ENCODE measurements at regions not wholly inside any gene's neighbourhood (a gene's known extent, or its start where the extent isn't known, plus 50 kb on each side); places are given as distances from the start of the nearest gene placed in this dataset.

DNA sequence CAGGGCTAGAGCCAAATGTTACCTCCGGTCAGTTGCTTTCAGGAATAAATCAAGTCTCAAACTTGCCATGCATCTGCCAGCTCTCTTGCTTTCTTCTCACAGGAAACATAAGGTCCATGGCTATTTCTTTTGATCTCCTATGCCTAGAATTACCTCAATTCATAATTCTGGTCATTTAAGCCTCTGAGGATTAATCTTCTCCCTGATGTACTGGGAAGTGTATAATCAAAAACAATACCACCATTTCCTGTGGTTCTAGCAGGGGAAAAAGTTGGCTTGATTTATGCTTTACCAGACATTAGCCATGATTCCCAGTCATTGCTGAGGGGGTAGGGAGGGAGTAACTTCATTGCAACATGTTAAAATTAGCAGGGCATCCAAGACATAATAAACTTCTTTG lies 268.7 kb upstream of the EMCN start:
- ATAC-seq (ENCODE audit: low read depth) (no peak), DNase-seq (ENCODE audit: low spot score) (no peak)
- H3K4me3 ChIP-seq (ENCODE audit: severe bottlenecking): no peak overlapping the region
- no peak overlapping the region for H3K27ac ChIP-seq (ENCODE audit: poor library complexity, severe bottlenecking)
- TF ChIP-seq CTCF (IDR thresholded peaks at IDR 0.05; ENCODE audit: poor library complexity, severe bottlenecking): no peak
- H3K9me3 ChIP-seq (ENCODE audit: severe bottlenecking): no peaks in the 10 kb centered on the region
- no peaks in the 10 kb centered on the region for H3K4me1 ChIP-seq (ENCODE audit: insufficient read depth, poor library complexity, severe bottlenecking)
- H3K36me3 ChIP-seq (ENCODE audit: low read depth): no peaks in the 10 kb centered on the region
- H3K27me3 ChIP-seq (ENCODE audit: insufficient read depth, poor library complexity, severe bottlenecking): no peaks in the 10 kb centered on the region

DNA sequence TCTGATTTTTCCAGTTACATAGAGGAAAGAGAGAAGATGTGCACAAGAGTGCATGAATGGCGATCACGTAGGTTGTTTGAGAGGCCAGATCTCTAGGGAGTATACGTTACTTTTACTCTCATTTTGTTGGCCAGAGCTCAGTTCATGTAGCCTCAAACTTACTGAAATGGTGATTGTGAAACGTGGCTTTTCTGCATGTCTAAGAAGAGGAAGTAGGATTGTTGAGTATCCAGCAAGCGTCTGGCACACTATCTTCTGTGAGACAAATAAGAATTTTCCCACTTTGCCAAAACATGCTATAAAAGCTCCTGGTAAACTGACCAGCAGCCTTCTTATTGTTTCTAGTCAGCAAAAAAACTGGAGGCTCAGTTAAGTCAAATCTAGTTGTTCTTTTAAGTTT lies 264.5 kb upstream of the EMCN start:
- Histone ChIP-seq H3K27ac (ENCODE audit: poor library complexity, severe bottlenecking) (no peak overlapping the region), H3K4me1 (ENCODE audit: insufficient read depth, poor library complexity, severe bottlenecking) (no peaks in the 10 kb centered on the region), H3K36me3 (ENCODE audit: low read depth) (no peaks in the 10 kb centered on the region), H3K4me3 (ENCODE audit: severe bottlenecking) (no peak overlapping the region), H3K9me3 (ENCODE audit: severe bottlenecking) (no peaks in the 10 kb centered on the region), H3K27me3 (ENCODE audit: insufficient read depth, poor library complexity, severe bottlenecking) (no peaks in the 10 kb centered on the region)
- TF ChIP-seq CTCF (IDR thresholded peaks at IDR 0.05; ENCODE audit: poor library complexity, severe bottlenecking): no peak
- DNase-seq (ENCODE audit: low spot score) (no peak), ATAC-seq (ENCODE audit: low read depth) (no peak)

DNA sequence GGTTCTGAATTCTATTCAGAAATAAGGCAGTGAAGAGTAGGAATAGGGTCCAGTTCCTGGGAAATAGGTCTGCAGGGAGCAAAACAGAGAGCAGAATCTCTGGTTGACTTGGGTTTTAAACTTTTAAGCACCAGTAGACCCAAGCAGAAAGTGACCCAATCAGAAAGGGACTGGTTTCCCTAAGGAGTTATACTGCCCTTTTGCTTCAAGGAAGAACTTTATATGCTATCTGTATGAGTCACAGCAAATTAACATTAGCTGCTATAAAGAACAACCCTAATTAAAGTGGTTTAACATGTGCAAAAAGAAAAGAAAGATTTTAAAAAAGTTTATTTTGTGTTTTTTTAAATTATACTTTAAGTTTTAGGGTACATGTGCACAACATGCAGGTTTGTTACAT lies 263.6 kb upstream of the EMCN start:
- H3K4me1 ChIP-seq (ENCODE audit: insufficient read depth, poor library complexity, severe bottlenecking): no peaks in the 10 kb centered on the region
- H3K27me3 ChIP-seq (ENCODE audit: insufficient read depth, poor library complexity, severe bottlenecking): no peaks in the 10 kb centered on the region
- H3K4me3 ChIP-seq (ENCODE audit: severe bottlenecking): no peak overlapping the region
- no peak for TF ChIP-seq CTCF (IDR thresholded peaks at IDR 0.05; ENCODE audit: poor library complexity, severe bottlenecking)
- ATAC-seq (ENCODE audit: low read depth): no peak
- no peak overlapping the region for H3K27ac ChIP-seq (ENCODE audit: poor library complexity, severe bottlenecking)
- H3K36me3 ChIP-seq (ENCODE audit: low read depth): no peaks in the 10 kb centered on the region
- no peaks in the 10 kb centered on the region for H3K9me3 ChIP-seq (ENCODE audit: severe bottlenecking)
- DNase-seq (ENCODE audit: low spot score): no peak

GRCh38 chr4:100780126-100780525 lies 262.3 kb upstream of the EMCN start:
- ATAC-seq (ENCODE audit: low read depth) (no peak), DNase-seq (ENCODE audit: low spot score) (no peak)
- no peak overlapping the region for H3K27ac ChIP-seq (ENCODE audit: poor library complexity, severe bottlenecking)
- no peaks in the 10 kb centered on the region for H3K27me3 ChIP-seq (ENCODE audit: insufficient read depth, poor library complexity, severe bottlenecking)
- H3K36me3 ChIP-seq (ENCODE audit: low read depth): no peaks in the 10 kb centered on the region
- H3K4me3 ChIP-seq (ENCODE audit: severe bottlenecking): no peak overlapping the region
- no peaks in the 10 kb centered on the region for H3K9me3 ChIP-seq (ENCODE audit: severe bottlenecking)
- H3K4me1 ChIP-seq (ENCODE audit: insufficient read depth, poor library complexity, severe bottlenecking): no peaks in the 10 kb centered on the region
- TF ChIP-seq CTCF (IDR thresholded peaks at IDR 0.05; ENCODE audit: poor library complexity, severe bottlenecking): no peak

DNA sequence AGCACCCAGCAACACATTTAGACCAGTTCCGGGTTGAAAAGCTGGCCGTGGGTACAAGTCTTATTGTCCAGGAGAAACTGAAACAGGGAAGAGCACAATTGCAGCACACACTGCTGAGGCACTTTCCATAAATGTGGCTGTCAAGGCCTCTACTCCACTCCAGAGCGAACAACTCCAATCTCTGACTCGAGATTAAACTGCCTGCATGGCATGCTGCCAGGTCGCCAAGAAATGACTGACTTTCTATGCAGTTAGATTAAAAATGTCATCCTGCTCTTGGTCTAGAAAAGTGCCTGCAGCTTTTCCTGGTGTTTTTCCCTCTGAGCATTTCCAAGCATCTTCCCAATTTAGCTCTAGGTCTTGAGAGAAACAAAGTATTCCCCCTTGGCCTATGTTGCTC lies 260.6 kb upstream of the EMCN start:
- no peaks in the 10 kb centered on the region for H3K4me1 ChIP-seq (ENCODE audit: insufficient read depth, poor library complexity, severe bottlenecking)
- no peaks in the 10 kb centered on the region for H3K9me3 ChIP-seq (ENCODE audit: severe bottlenecking)
- H3K27me3 ChIP-seq (ENCODE audit: insufficient read depth, poor library complexity, severe bottlenecking): no peaks in the 10 kb centered on the region
- H3K36me3 ChIP-seq (ENCODE audit: low read depth): no peaks in the 10 kb centered on the region
- H3K27ac ChIP-seq (ENCODE audit: poor library complexity, severe bottlenecking): no peak overlapping the region
- no peak for DNase-seq (ENCODE audit: low spot score)
- no peak for ATAC-seq (ENCODE audit: low read depth)
- TF ChIP-seq CTCF (IDR thresholded peaks at IDR 0.05; ENCODE audit: poor library complexity, severe bottlenecking): no peak
- H3K4me3 ChIP-seq (ENCODE audit: severe bottlenecking): no peak overlapping the region

All from RWPE2 (cell line).